GM20431 (cell line): ENCODE measurements at regions not wholly inside any gene's neighbourhood (a gene's known extent, or its start where the extent isn't known, plus 50 kb on each side); places are given as distances from the start of the nearest gene placed in this dataset.
"Not testable (repeated sequence)": the region's sequence is repeated elsewhere in the genome, so short reads cannot be mapped to it uniquely, and the experiment has no call there.

Experiments used
- in situ Hi-C: fragments of 300-500 bp; cut with MseI, MboI; formaldehyde crosslinking; loops from one replicate; pipeline ENCODE4 v1.15.0; 2020; ENCODE audit warnings: low sequenced_read_pairs; ENCODE audit not compliant: unreplicated experiment

- in situ Hi-C loops, result no loop called here
These were observed 510.2 kb upstream of the GYPC start for GRCh38 chr2:126145752-126146151.

GRCh38 chr2:126154256-126154785 lies 501.6 kb upstream of the GYPC start:
- in situ Hi-C loops, result no loop called here

GRCh38 chr2:126160950-126161349 lies 495.0 kb upstream of the GYPC start:
- in situ Hi-C loops, result not testable (repeated sequence)

- in situ Hi-C loops, result no loop called here
These were observed 483.2 kb upstream of the GYPC start for GRCh38 chr2:126172631-126173184.

GRCh38 chr2:126175222-126175621 lies 480.7 kb upstream of the GYPC start:
- in situ Hi-C loops, result no loop called here

GRCh38 chr2:126177479-126177878 lies 478.5 kb upstream of the GYPC start:
- in situ Hi-C loops, result no loop called here

GRCh38 chr2:126187668-126188067 lies 468.3 kb upstream of the GYPC start:
- in situ Hi-C loops, result no loop called here

GRCh38 chr2:126189527-126189926 lies 466.4 kb upstream of the GYPC start:
- in situ Hi-C loops, result no loop called here

GRCh38 chr2:126200538-126200937 lies 455.4 kb upstream of the GYPC start:
- in situ Hi-C loops, result no loop called here

- in situ Hi-C loops, result no loop called here
These were observed 447.7 kb upstream of the GYPC start for GRCh38 chr2:126208266-126208665.

GRCh38 chr2:126212735-126213134 lies 443.2 kb upstream of the GYPC start:
- in situ Hi-C loops, result no loop called here

GRCh38 chr2:126219081-126219480 lies 436.9 kb upstream of the GYPC start:
- in situ Hi-C loops, result no loop called here

- in situ Hi-C loops, result no loop called here
These were observed 435.6 kb upstream of the GYPC start for GRCh38 chr2:126220331-126220730.

- in situ Hi-C loops, result no loop called here
These were observed 434.5 kb upstream of the GYPC start for GRCh38 chr2:126221506-126221905.

GRCh38 chr2:126222278-126222677 lies 433.7 kb upstream of the GYPC start:
- in situ Hi-C loops, result no loop called here

GRCh38 chr2:126224776-126225175 lies 431.2 kb upstream of the GYPC start:
- in situ Hi-C loops, result no loop called here

- in situ Hi-C loops, result no loop called here
These were observed 428.7 kb upstream of the GYPC start for GRCh38 chr2:126227250-126227649.

GRCh38 chr2:126228531-126228930 lies 427.4 kb upstream of the GYPC start:
- in situ Hi-C loops, result no loop called here

- in situ Hi-C loops, result no loop called here
These were observed 417.7 kb upstream of the GYPC start for GRCh38 chr2:126238251-126238650.

- in situ Hi-C loops, result no loop called here
These were observed 416.5 kb upstream of the GYPC start for GRCh38 chr2:126239320-126239955.

- in situ Hi-C loops, result no loop called here
These were observed 415.0 kb upstream of the GYPC start for GRCh38 chr2:126241001-126241400.

GRCh38 chr2:126241411-126241810 lies 414.5 kb upstream of the GYPC start:
- in situ Hi-C loops, result no loop called here
